Mammary epithelial cell (primary cell): ENCODE measurements at regions not wholly inside any gene's neighbourhood (a gene's known extent, or its start where the extent isn't known, plus 50 kb on each side); places are given as distances from the start of the nearest gene placed in this dataset.

Source experiments
- CTCF ChIP-seq, 2 donors: IDR thresholded peaks in 1 of 2; conservative IDR thresholded peaks in 1 of 2; 2 replicates each; pipeline ENCODE4 v1.5.1; 2011 to 2012; ENCODE audit warnings: inconsistent platforms in 2 of 2, low read length in 2 of 2, mild to moderate bottlenecking in 2 of 2, control low read depth in 1 of 2, low read depth in 1 of 2; ENCODE audit not compliant: insufficient read depth in 1 of 2; ENCODE audit errors: extremely low read depth in 1 of 2
- EZH2 ChIP-seq: IDR thresholded peaks from 2 replicates; pipeline ENCODE4 v1.6.1; 2012; ENCODE audit warnings: low read length, inconsistent platforms, borderline replicate concordance

GRCh38 chr2:51718881-51719280 is 686.9 kb upstream of the NRXN1 start:
- TF ChIP-seq CTCF (conservative IDR thresholded peaks at IDR 0.05 in 1 of 2, IDR thresholded peaks at IDR 0.05 in 1 of 2; ENCODE audit: extremely low read depth in 1 of 2, insufficient read depth in 1 of 2, low read depth in 1 of 2, low read length in 2 of 2) (no peak), EZH2 (no peak)
